ENCODE measurements at regions not wholly inside any gene's neighbourhood (a gene's known extent, or its start where the extent isn't known, plus 50 kb on each side); places are given as distances from the start of the nearest gene placed in this dataset.
"Not testable (repeated sequence)": the region's sequence is repeated elsewhere in the genome, so short reads cannot be mapped to it uniquely, and the experiment has no call there.

GRCh38 chr14:105896961-105897724, 370.8 kb downstream of the TMEM121 start:
- not testable (repeated sequence) for H3K9me3 ChIP-seq (ENCODE audit: control insufficient read depth, low read length); H3K4me1 ChIP-seq (ENCODE audit: control insufficient read depth, insufficient read depth, low read length)

GRCh38 chr14:105897725-105898113, 371.3 kb downstream of the TMEM121 start:
- H3K36me3 ChIP-seq (ENCODE audit: control insufficient read depth, insufficient read depth, low read length), result no peaks in the 10 kb centered on the region
- 65 to 67% methylated on average over 7 of the region's 7 CpGs for WGBS, 2 experiments
- H3K27me3 ChIP-seq (ENCODE audit: control insufficient read depth, insufficient read depth, low read length, poor library complexity, severe bottlenecking), result no peaks in the 10 kb centered on the region
- peaks cover 3% of the 10 kb centered on the region for H3K9me3 ChIP-seq (ENCODE audit: control insufficient read depth, low read length)
- H3K27ac ChIP-seq (ENCODE audit: insufficient read depth, low read depth, low read length, poor library complexity, severe bottlenecking), result no peak overlapping the region
- H3K4me3 ChIP-seq (ENCODE audit: insufficient read depth, low read depth, low read length), result no peak overlapping the region
- no peaks in the 10 kb centered on the region for H3K4me1 ChIP-seq (ENCODE audit: control insufficient read depth, insufficient read depth, low read length)

More at GRCh38 chr14:105896961-105897724, 370.8 kb downstream of the TMEM121 start:
- H3K27me3 ChIP-seq (ENCODE audit: control insufficient read depth, insufficient read depth, low read length, poor library complexity, severe bottlenecking); H3K27ac ChIP-seq (ENCODE audit: insufficient read depth, low read depth, low read length, poor library complexity, severe bottlenecking); H3K36me3 ChIP-seq (ENCODE audit: control insufficient read depth, insufficient read depth, low read length); H3K4me3 ChIP-seq (ENCODE audit: insufficient read depth, low read depth, low read length): not testable (repeated sequence)
- 56% methylated on average over 6 of the region's 6 CpGs for WGBS, 2 experiments

- Histone ChIP-seq H3K27ac (ENCODE audit: insufficient read depth, low read depth, low read length, poor library complexity, severe bottlenecking) (no peak overlapping the region), H3K4me3 (ENCODE audit: insufficient read depth, low read depth, low read length) (no peak overlapping the region), H3K4me1 (ENCODE audit: control insufficient read depth, insufficient read depth, low read length) (no peaks in the 10 kb centered on the region)
These were observed 372.2 kb downstream of the TMEM121 start for GRCh38 chr14:105898482-105899010.

GRCh38 chr14:105899071-105899641, 372.8 kb downstream of the TMEM121 start:
- 77 to 80% methylated on average over 9 of the region's 9 CpGs for WGBS, 2 experiments
- no peak overlapping the region for H3K27ac ChIP-seq (ENCODE audit: insufficient read depth, low read depth, low read length, poor library complexity, severe bottlenecking)
- no peaks in the 10 kb centered on the region for H3K36me3 ChIP-seq (ENCODE audit: control insufficient read depth, insufficient read depth, low read length)
- no peaks in the 10 kb centered on the region for H3K27me3 ChIP-seq (ENCODE audit: control insufficient read depth, insufficient read depth, low read length, poor library complexity, severe bottlenecking)
- H3K9me3 ChIP-seq (ENCODE audit: control insufficient read depth, low read length), result peaks cover 3% of the 10 kb centered on the region
- H3K4me3 ChIP-seq (ENCODE audit: insufficient read depth, low read depth, low read length), result no peak overlapping the region
- no peaks in the 10 kb centered on the region for H3K4me1 ChIP-seq (ENCODE audit: control insufficient read depth, insufficient read depth, low read length)

More at GRCh38 chr14:105898482-105899010, 372.2 kb downstream of the TMEM121 start:
- no peaks in the 10 kb centered on the region for H3K27me3 ChIP-seq (ENCODE audit: control insufficient read depth, insufficient read depth, low read length, poor library complexity, severe bottlenecking)
- no peaks in the 10 kb centered on the region for H3K36me3 ChIP-seq (ENCODE audit: control insufficient read depth, insufficient read depth, low read length)
- H3K9me3 ChIP-seq (ENCODE audit: control insufficient read depth, low read length), result peaks cover 3% of the 10 kb centered on the region
- WGBS, 2 experiments, result 79 to 84% methylated on average over 11 of the region's 11 CpGs

GRCh38 chr14:105899657-105900397, 373.4 kb downstream of the TMEM121 start:
- 70 to 75% methylated on average over 11 of the region's 11 CpGs for WGBS, 2 experiments
- H3K4me1 ChIP-seq (ENCODE audit: control insufficient read depth, insufficient read depth, low read length), result no peaks in the 10 kb centered on the region
- H3K4me3 ChIP-seq (ENCODE audit: insufficient read depth, low read depth, low read length), result no peak overlapping the region
- H3K9me3 ChIP-seq (ENCODE audit: control insufficient read depth, low read length), result peaks cover 3% of the 10 kb centered on the region
- no peaks in the 10 kb centered on the region for H3K36me3 ChIP-seq (ENCODE audit: control insufficient read depth, insufficient read depth, low read length)
- no peak overlapping the region for H3K27ac ChIP-seq (ENCODE audit: insufficient read depth, low read depth, low read length, poor library complexity, severe bottlenecking)
- no peaks in the 10 kb centered on the region for H3K27me3 ChIP-seq (ENCODE audit: control insufficient read depth, insufficient read depth, low read length, poor library complexity, severe bottlenecking)

GRCh38 chr14:105900398-105901160, 374.2 kb downstream of the TMEM121 start:
- Histone ChIP-seq H3K4me3 (ENCODE audit: insufficient read depth, low read depth, low read length) (no peak overlapping the region), H3K9me3 (ENCODE audit: control insufficient read depth, low read length) (peaks cover 3% of the 10 kb centered on the region)
- 86 to 88% methylated on average over 30 of the region's 30 CpGs for WGBS, 2 experiments

GRCh38 chr14:105901226-105901625, 374.8 kb downstream of the TMEM121 start:
- Histone ChIP-seq H3K27me3 (ENCODE audit: control insufficient read depth, insufficient read depth, low read length, poor library complexity, severe bottlenecking) (no peaks in the 10 kb centered on the region), H3K4me1 (ENCODE audit: control insufficient read depth, insufficient read depth, low read length) (no peaks in the 10 kb centered on the region), H3K36me3 (ENCODE audit: control insufficient read depth, insufficient read depth, low read length) (no peaks in the 10 kb centered on the region), H3K4me3 (ENCODE audit: insufficient read depth, low read depth, low read length) (no peak overlapping the region), H3K27ac (ENCODE audit: insufficient read depth, low read depth, low read length, poor library complexity, severe bottlenecking) (no peak overlapping the region), H3K9me3 (ENCODE audit: control insufficient read depth, low read length) (peaks cover 3% of the 10 kb centered on the region)
- WGBS, 2 experiments, result 77 to 83% methylated on average over 10 of the region's 10 CpGs

More at GRCh38 chr14:105900398-105901160, 374.2 kb downstream of the TMEM121 start:
- Histone ChIP-seq H3K27me3 (ENCODE audit: control insufficient read depth, insufficient read depth, low read length, poor library complexity, severe bottlenecking) (no peaks in the 10 kb centered on the region), H3K4me1 (ENCODE audit: control insufficient read depth, insufficient read depth, low read length) (no peaks in the 10 kb centered on the region), H3K36me3 (ENCODE audit: control insufficient read depth, insufficient read depth, low read length) (no peaks in the 10 kb centered on the region), H3K27ac (ENCODE audit: insufficient read depth, low read depth, low read length, poor library complexity, severe bottlenecking) (no peak overlapping the region)

- Histone ChIP-seq H3K4me1 (ENCODE audit: control insufficient read depth, insufficient read depth, low read length) (no peaks in the 10 kb centered on the region), H3K4me3 (ENCODE audit: insufficient read depth, low read depth, low read length) (no peak overlapping the region), H3K27me3 (ENCODE audit: control insufficient read depth, insufficient read depth, low read length, poor library complexity, severe bottlenecking) (no peaks in the 10 kb centered on the region), H3K9me3 (ENCODE audit: control insufficient read depth, low read length) (peaks cover 3% of the 10 kb centered on the region), H3K27ac (ENCODE audit: insufficient read depth, low read depth, low read length, poor library complexity, severe bottlenecking) (no peak overlapping the region), H3K36me3 (ENCODE audit: control insufficient read depth, insufficient read depth, low read length) (no peaks in the 10 kb centered on the region)
- 79 to 82% methylated on average over 15 of the region's 15 CpGs for WGBS, 2 experiments
These were observed 375.9 kb downstream of the TMEM121 start for GRCh38 chr14:105902131-105902898.

GRCh38 chr14:105902899-105903165, 376.4 kb downstream of the TMEM121 start:
- not testable (repeated sequence) for H3K27ac ChIP-seq (ENCODE audit: insufficient read depth, low read depth, low read length, poor library complexity, severe bottlenecking); H3K27me3 ChIP-seq (ENCODE audit: control insufficient read depth, insufficient read depth, low read length, poor library complexity, severe bottlenecking)
- WGBS, 2 experiments, result 87 to 90% methylated on average over 5 to 6 of the region's 9 CpGs

More at GRCh38 chr14:105902899-105903165, 376.4 kb downstream of the TMEM121 start:
- H3K9me3 ChIP-seq (ENCODE audit: control insufficient read depth, low read length); H3K4me3 ChIP-seq (ENCODE audit: insufficient read depth, low read depth, low read length); H3K4me1 ChIP-seq (ENCODE audit: control insufficient read depth, insufficient read depth, low read length); H3K36me3 ChIP-seq (ENCODE audit: control insufficient read depth, insufficient read depth, low read length): not testable (repeated sequence)

Data from ectodermal cell (in vitro differentiated cells).